H1 (cell line): ENCODE measurements at regions not wholly inside any gene's neighbourhood (a gene's known extent, or its start where the extent isn't known, plus 50 kb on each side); places are given as distances from the start of the nearest gene placed in this dataset.

Experiments used
- CTCF ChIA-PET: fragments of 300-600 bp; sonication (Branson Sonifier 250); formaldehyde crosslinking; loops from one replicate; lab custom pipeline; 2021; ENCODE audit not compliant: partially characterized antibody; lab: Charles Lee
- POLR2A ChIA-PET: fragments of 300-600 bp; sonication (Branson Sonifier 250); formaldehyde crosslinking; loops from one replicate; lab custom pipeline; 2021; ENCODE audit warnings: inconsistent platforms; ENCODE audit not compliant: partially characterized antibody; lab: Charles Lee
- DNase-seq, 2 experiments: peaks; one replicate each; pipeline versions ENCODE4 v3.0.0 to v3.0.0-alpha.2; 2010 to 2022; ENCODE audit warnings: low spot score in 2 of 2, low read depth in 1 of 2, mixed read lengths in 1 of 2
- FAIRE-seq: peaks from 2 replicates; lab custom pipeline; 2011; peaks lifted over from hg19 to GRCh38; lab: Jason Lieb, UNC
- H2AFZ ChIP-seq: 2 replicates; pipeline ENCODE4 v1.8.1; 2012; ENCODE audit warnings: low read length, inconsistent platforms
- H2AK5ac ChIP-seq: 2 replicates; pipeline ENCODE4 v1.6.1; 2013; ENCODE audit warnings: low read depth, low read length
- H2BK120ac ChIP-seq: replicated peaks from 2 replicates; pipeline ENCODE3; 2013; ENCODE audit warnings: low read depth, low read length, inconsistent platforms
- H2BK12ac ChIP-seq: 2 replicates; pipeline ENCODE4 v1.6.1; 2013; ENCODE audit warnings: low read depth, low read length
- H2BK15ac ChIP-seq: 2 replicates; pipeline ENCODE4 v1.6.1; 2013; ENCODE audit warnings: low read length
- H2BK20ac ChIP-seq: 2 replicates; pipeline ENCODE4 v1.6.1; 2013; ENCODE audit warnings: low read length
- H2BK5ac ChIP-seq: 2 replicates; pipeline ENCODE4 v1.6.1; 2013; ENCODE audit warnings: low read depth, low read length
- H3K14ac ChIP-seq: 2 replicates; pipeline ENCODE4 v1.6.1; 2013; ENCODE audit warnings: inconsistent platforms; ENCODE audit not compliant: insufficient read length
- H3K18ac ChIP-seq: 2 replicates; pipeline ENCODE4 v1.6.1; 2013; ENCODE audit warnings: low read length; ENCODE audit errors: extremely low read depth
- H3K23ac ChIP-seq: 2 replicates; pipeline ENCODE4 v1.6.1; 2013; ENCODE audit warnings: inconsistent platforms; ENCODE audit not compliant: insufficient read length
- H3K23me2 ChIP-seq: 2 replicates; pipeline ENCODE4 v1.6.1; 2013; ENCODE audit warnings: low read depth, low read length
- H3K27ac ChIP-seq: 2 replicates; pipeline ENCODE4 v1.6.1; 2011; ENCODE audit warnings: low read depth, low read length, inconsistent platforms
- H3K27me3 ChIP-seq, 4 experiments: replicated peaks in 1 of 4; 1 replicate in 1 of 4; 2 replicates in 3 of 4; pipeline versions ENCODE4 v1.6.1 to v1.8.1; 2011 to 2013; ENCODE audit warnings: low read length in 3 of 4, mild to moderate bottlenecking in 3 of 4, inconsistent platforms in 2 of 4, mixed read lengths in 2 of 4, moderate library complexity in 1 of 4; ENCODE audit not compliant: control insufficient read depth in 3 of 4, insufficient read depth in 3 of 4; ENCODE audit errors: extremely low read depth in 1 of 4
- H3K36me3 ChIP-seq, 4 experiments: 2 replicates each; pipeline versions ENCODE4 v1.6.1 to v1.8.1; 2011 to 2013; ENCODE audit warnings: mild to moderate bottlenecking in 4 of 4, low read length in 3 of 4, moderate library complexity in 2 of 4, control low read depth in 1 of 4, inconsistent platforms in 1 of 4; ENCODE audit not compliant: insufficient read depth in 4 of 4, control insufficient read depth in 2 of 4
- H3K4ac ChIP-seq: replicated peaks from 2 replicates; pipeline ENCODE3; 2013; ENCODE audit warnings: low read length, low read depth, mixed read lengths, inconsistent platforms; ENCODE audit not compliant: insufficient read length
- H3K4me1 ChIP-seq, 4 experiments: replicated peaks in 1 of 4; 1 replicate in 1 of 4; 2 replicates in 3 of 4; pipeline versions ENCODE4 v1.6.1 to v1.8.1; 2011 to 2013; ENCODE audit warnings: low read length in 3 of 4, inconsistent platforms in 2 of 4, mixed read lengths in 1 of 4; ENCODE audit not compliant: insufficient read depth in 4 of 4, control insufficient read depth in 3 of 4
- H3K4me2 ChIP-seq, 2 experiments: 2 replicates each; pipeline versions ENCODE4 v1.6.1 to v1.8.1; 2011 to 2013; ENCODE audit warnings: low read depth in 2 of 2, low read length in 2 of 2, control low read depth in 1 of 2, inconsistent platforms in 1 of 2, mild to moderate bottlenecking in 1 of 2; ENCODE audit not compliant: insufficient read depth in 1 of 2
- H3K4me3 ChIP-seq, 4 experiments: fragments of 200-600, 300-600 bp in 1 of 4; sonication (generic), shearing (Covaris generic), sonication (Bioruptor Twin) in 1 of 4; 2 replicates each; pipeline versions ENCODE4 v1.5.1 to v1.8.1; 2011 to 2016; ENCODE audit warnings: low read length in 4 of 4, low read depth in 3 of 4, control low read depth in 2 of 4, inconsistent platforms in 2 of 4, mild to moderate bottlenecking in 2 of 4, mixed read lengths in 1 of 4, moderate library complexity in 1 of 4; ENCODE audit not compliant: insufficient read depth in 2 of 4; ENCODE audit errors: extremely low read depth in 1 of 4
- H3K56ac ChIP-seq: replicated peaks from 2 replicates; pipeline ENCODE3; 2013; ENCODE audit warnings: low read depth, mild to moderate bottlenecking, mixed read lengths, low read length, inconsistent platforms; ENCODE audit not compliant: insufficient read length
- H3K79me1 ChIP-seq: 2 replicates; pipeline ENCODE4 v1.6.1; 2013; ENCODE audit warnings: low read depth, low read length, control low read depth
- H3K79me2 ChIP-seq, 2 experiments: 2 replicates each; pipeline versions ENCODE4 v1.6.1 to v1.8.1; 2012 to 2013; ENCODE audit warnings: low read length in 2 of 2, mild to moderate bottlenecking in 2 of 2, inconsistent platforms in 1 of 2; ENCODE audit not compliant: insufficient read depth in 2 of 2, control insufficient read depth in 1 of 2
- H3K9ac ChIP-seq, 4 experiments: replicated peaks in 1 of 4; 1 replicate in 1 of 4; 2 replicates in 3 of 4; pipeline versions ENCODE4 v1.6.1 to v1.8.1; 2011 to 2013; ENCODE audit warnings: low read depth in 3 of 4, low read length in 3 of 4, control low read depth in 2 of 4, mild to moderate bottlenecking in 2 of 4, moderate library complexity in 2 of 4, inconsistent platforms in 1 of 4; ENCODE audit errors: extremely low read depth in 1 of 4
- H3K9me3 ChIP-seq, 2 experiments: 2 replicates each; pipeline versions ENCODE4 v1.6.1 to v1.8.1; 2012 to 2013; ENCODE audit warnings: mild to moderate bottlenecking in 2 of 2, moderate library complexity in 2 of 2, control low read depth in 1 of 2, inconsistent platforms in 1 of 2, low read depth in 1 of 2, low read length in 1 of 2, mixed read lengths in 1 of 2; ENCODE audit not compliant: insufficient read depth in 2 of 2
- H4K20me1 ChIP-seq, 2 experiments: replicated peaks in 1 of 2; 2 replicates each; pipeline versions ENCODE3 to v1.8.1; 2011 to 2013; ENCODE audit warnings: inconsistent platforms in 2 of 2, low read length in 2 of 2, mild to moderate bottlenecking in 1 of 2; ENCODE audit not compliant: insufficient read depth in 2 of 2, control insufficient read depth in 1 of 2
- H4K5ac ChIP-seq: 2 replicates; pipeline ENCODE4 v1.6.1; 2013; ENCODE audit warnings: low read length, low read depth, mixed read lengths, inconsistent platforms; ENCODE audit not compliant: insufficient read length
- H4K8ac ChIP-seq: 2 replicates; pipeline ENCODE4 v1.8.0; 2013; ENCODE audit warnings: mild to moderate bottlenecking, moderate library complexity, low read length, inconsistent platforms; ENCODE audit not compliant: insufficient read depth; ENCODE audit errors: extremely low read depth
- H4K91ac ChIP-seq: replicated peaks from 2 replicates; pipeline ENCODE3; 2013; ENCODE audit warnings: low read length, mixed read lengths, inconsistent platforms; ENCODE audit not compliant: insufficient read length
- BCL11A ChIP-seq, 2 experiments: IDR thresholded peaks; one replicate each; pipeline ENCODE4 v1.6.1; 2011; ENCODE audit warnings: low read depth in 2 of 2, low read length in 2 of 2, mild to moderate bottlenecking in 2 of 2
- EGR1 ChIP-seq: IDR thresholded peaks from 2 replicates; pipeline ENCODE4 v1.6.1; 2011; ENCODE audit warnings: low read depth, low read length, borderline replicate concordance
- EZH2 ChIP-seq: fragments of 200-600 bp; sonication (generic); IDR thresholded peaks from 2 replicates; pipeline ENCODE4 v1.7.1; 2012; ENCODE audit warnings: low read depth, mild to moderate bottlenecking, moderate library complexity, low read length, inconsistent platforms; ENCODE audit not compliant: severe bottlenecking
- HDAC2 ChIP-seq, 2 experiments: fragments of 300-600 bp in 1 of 2; sonication (generic) in 1 of 2; IDR thresholded peaks; 2 replicates each; pipeline ENCODE4 v1.6.1; 2011 to 2012; ENCODE audit warnings: low read depth in 2 of 2, low read length in 2 of 2, mild to moderate bottlenecking in 2 of 2, moderate library complexity in 2 of 2, borderline replicate concordance in 1 of 2, inconsistent platforms in 1 of 2
- NANOG ChIP-seq: IDR thresholded peaks from 2 replicates; pipeline ENCODE4 v1.6.1; 2011; ENCODE audit warnings: low read length, low read depth, mild to moderate bottlenecking, inconsistent platforms; ENCODE audit not compliant: insufficient read depth, poor library complexity, severe bottlenecking
- NRF1 ChIP-seq: IDR thresholded peaks from 2 replicates; pipeline ENCODE4 v1.6.1; 2011; ENCODE audit warnings: mild to moderate bottlenecking, low read depth, low read length, improper control_type of control experiment
- POLR2A ChIP-seq, 2 experiments: IDR thresholded peaks; 1 replicate in 1 of 2; 2 replicates in 1 of 2; pipeline ENCODE4 v1.6.1; 2011; ENCODE audit warnings: low read depth in 2 of 2, low read length in 2 of 2, mild to moderate bottlenecking in 2 of 2; ENCODE audit errors: control extremely low read depth in 1 of 2
- POU5F1 ChIP-seq: IDR thresholded peaks from 2 replicates; pipeline ENCODE4 v1.6.1; 2011; ENCODE audit warnings: low read depth, mild to moderate bottlenecking, low read length, moderate library complexity
- RFX5 ChIP-seq: IDR thresholded peaks from 2 replicates; pipeline ENCODE4 v1.6.1; 2011; ENCODE audit warnings: low read depth, low read length, improper control_type of control experiment, borderline replicate concordance
- SAP30 ChIP-seq: fragments of 300-600 bp; sonication (generic); IDR thresholded peaks from 2 replicates; pipeline ENCODE4 v1.7.1; 2012; ENCODE audit warnings: low read length, moderate library complexity, mild to moderate bottlenecking, inconsistent platforms; ENCODE audit not compliant: insufficient read depth, insufficient replicate concordance
- SIRT6 ChIP-seq: IDR thresholded peaks from one replicate; pipeline ENCODE4 v1.7.1; 2012; ENCODE audit warnings: low read length, inconsistent platforms
- YY1 ChIP-seq: IDR thresholded peaks from 2 replicates; pipeline ENCODE4 v1.6.1; 2011; ENCODE audit warnings: low read depth, mild to moderate bottlenecking, low read length
- TF ChIP-seq, protein P1 (sequence below): IDR thresholded peaks from 2 replicates; pipeline ENCODE4 v1.6.1; 2011; ENCODE audit warnings: low read depth, mild to moderate bottlenecking, low read length; ENCODE audit not compliant: insufficient read depth
- TF ChIP-seq, protein P2 (sequence below): IDR thresholded peaks from 2 replicates; pipeline ENCODE4 v1.6.1; 2011; ENCODE audit warnings: low read length, improper control_type of control experiment

DNA sequence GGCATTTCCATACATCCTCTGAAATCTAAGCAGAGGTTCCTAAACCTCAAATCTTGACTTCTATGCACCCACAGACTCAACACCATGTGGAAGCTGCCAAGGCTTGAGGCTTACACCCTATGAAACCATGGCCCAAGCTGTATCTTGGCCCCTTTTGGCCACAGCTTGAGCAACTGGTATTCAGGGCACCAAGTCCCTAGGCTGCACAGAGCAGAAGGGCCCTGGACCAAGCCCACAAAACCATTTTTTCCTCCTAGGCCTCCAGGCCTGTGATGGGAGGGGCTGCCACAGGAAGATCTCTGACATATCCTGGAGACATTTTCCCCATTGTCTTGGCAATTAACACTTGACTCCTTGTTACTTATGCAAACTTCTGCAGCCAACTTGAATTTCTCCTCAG, 54.4 kb upstream of the IL12A start:
- H4K5ac ChIP-seq, result no peak overlapping the region
- H3K27me3 ChIP-seq, result no peaks in the 10 kb centered on the region
- H2BK12ac ChIP-seq, result no peak overlapping the region
- no peak overlapping the region for H2BK20ac ChIP-seq
- H3K79me1 ChIP-seq, result no peaks in the 10 kb centered on the region
- no peaks in the 10 kb centered on the region for H3K36me3 ChIP-seq
- no peak overlapping the region for H4K91ac ChIP-seq
- no peak overlapping the region for H2BK120ac ChIP-seq
- no peaks in the 10 kb centered on the region for H3K23me2 ChIP-seq
- H3K9ac ChIP-seq, result no peak overlapping the region
- DNase-seq (no peak), FAIRE-seq (no peak)
- H3K14ac ChIP-seq, result no peak overlapping the region
- ChIA-PET POLR2A (no interaction called here), CTCF (interaction anchor here (4.0 kb wide), 1 partner anchor 53 kb away, joined by 11 read pairs; no protein-coding TSS in a partner anchor)
- H3K4me1 ChIP-seq, result no peaks in the 10 kb centered on the region
- no peak overlapping the region for H3K4me2 ChIP-seq
- no peak overlapping the region for H3K56ac ChIP-seq
- H2BK5ac ChIP-seq, result no peak overlapping the region
- no peaks in the 10 kb centered on the region for H4K20me1 ChIP-seq
- no peaks in the 10 kb centered on the region for H3K79me2 ChIP-seq
- H3K4me3 ChIP-seq, result no peak overlapping the region
- no peak overlapping the region for H4K8ac ChIP-seq
- no peak overlapping the region for H3K4ac ChIP-seq
- no peak overlapping the region for H2BK15ac ChIP-seq
- TF ChIP-seq, protein P1, sequence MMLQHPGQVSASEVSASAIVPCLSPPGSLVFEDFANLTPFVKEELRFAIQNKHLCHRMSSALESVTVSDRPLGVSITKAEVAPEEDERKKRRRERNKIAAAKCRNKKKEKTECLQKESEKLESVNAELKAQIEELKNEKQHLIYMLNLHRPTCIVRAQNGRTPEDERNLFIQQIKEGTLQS, result no peak
- TF ChIP-seq, protein P2, sequence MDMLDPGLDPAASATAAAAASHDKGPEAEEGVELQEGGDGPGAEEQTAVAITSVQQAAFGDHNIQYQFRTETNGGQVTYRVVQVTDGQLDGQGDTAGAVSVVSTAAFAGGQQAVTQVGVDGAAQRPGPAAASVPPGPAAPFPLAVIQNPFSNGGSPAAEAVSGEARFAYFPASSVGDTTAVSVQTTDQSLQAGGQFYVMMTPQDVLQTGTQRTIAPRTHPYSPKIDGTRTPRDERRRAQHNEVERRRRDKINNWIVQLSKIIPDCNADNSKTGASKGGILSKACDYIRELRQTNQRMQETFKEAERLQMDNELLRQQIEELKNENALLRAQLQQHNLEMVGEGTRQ, result no peak
- TF ChIP-seq POU5F1 (no peak), RFX5 (no peak), SAP30 (no peak), NRF1 (no peak), EZH2 (no peak), YY1 (no peak), NANOG (no peak), BCL11A (IDR thresholded peaks at IDR 0.05; ENCODE audit: low read depth in 2 of 2, low read length in 2 of 2) (no peak), SIRT6 (no peak), EGR1 (no peak), HDAC2 (IDR thresholded peaks at IDR 0.05; ENCODE audit: borderline replicate concordance in 1 of 2, low read depth in 2 of 2, low read length in 2 of 2) (no peak), POLR2A (IDR thresholded peaks at IDR 0.05; ENCODE audit: control extremely low read depth in 1 of 2, low read depth in 2 of 2, low read length in 2 of 2) (no peak)
- H3K18ac ChIP-seq, result no peak overlapping the region
- H3K9me3 ChIP-seq, result peaks cover 11 to 19% of the 10 kb centered on the region in 2 experiments
- H3K27ac ChIP-seq, result no peak overlapping the region
- no peak overlapping the region for H2AFZ ChIP-seq
- no peak overlapping the region for H3K23ac ChIP-seq
- no peak overlapping the region for H2AK5ac ChIP-seq
